HEK293 (cell line): ENCODE measurements at regions not wholly inside any gene's neighbourhood (a gene's known extent, or its start where the extent isn't known, plus 50 kb on each side); places are given as distances from the start of the nearest gene placed in this dataset.

ENCODE experiments used
- CTCF ChIA-PET: fragments of 350-600 bp; formaldehyde crosslinking; extraction: SDS; loops from one replicate; lab custom pipeline; 2021; ENCODE audit warnings: antibody characterized with exemption; lab: Yijun Ruan, JAX
- POLR2A ChIA-PET: fragments of 300-600 bp; formaldehyde crosslinking; extraction: SDS; loops from one replicate; lab custom pipeline; 2020; ENCODE audit warnings: antibody characterized with exemption, inconsistent platforms; lab: Yijun Ruan, JAX
- H3K27ac ChIP-seq: fragments of 200-500 bp; sonication (Bioruptor generic); 2 replicates; pipeline ENCODE4 v1.5.1; 2014; ENCODE audit warnings: low read depth, low read length, control low read depth, inconsistent platforms; ENCODE audit errors: extremely low read depth
- H3K36me3 ChIP-seq, 2 experiments: fragments of 200-500 bp in 1 of 2; sonication (Bioruptor generic) in 1 of 2; 1 replicate in 1 of 2; 2 replicates in 1 of 2; pipeline ENCODE4 v1.5.1; 2014 to 2017; ENCODE audit warnings: inconsistent platforms in 2 of 2, low read length in 2 of 2; ENCODE audit not compliant: control insufficient read depth in 2 of 2, insufficient read depth in 1 of 2
- H3K4me1 ChIP-seq: fragments of 200-500 bp; sonication (Bioruptor generic); 2 replicates; pipeline ENCODE4 v1.5.1; 2014; ENCODE audit warnings: mild to moderate bottlenecking, low read length, inconsistent platforms; ENCODE audit not compliant: control insufficient read depth, insufficient read depth
- H3K4me3 ChIP-seq: 2 replicates; pipeline ENCODE4 v1.5.1; 2011; ENCODE audit warnings: low read depth, mild to moderate bottlenecking, control low read depth, low read length, moderate library complexity
- H3K9me3 ChIP-seq: fragments of 200-500 bp; sonication (Bioruptor generic); 2 replicates; pipeline ENCODE4 v1.5.1; 2014; ENCODE audit warnings: low read depth, low read length, inconsistent platforms; ENCODE audit not compliant: control insufficient read depth, insufficient read depth
- MZF1 ChIP-seq: fragments of 450-650 bp; formaldehyde crosslinking; IDR thresholded peaks from 2 replicates; pipeline ENCODE4 v1.5.1; 2017; ENCODE audit warnings: missing biosample characterization, missing genetic modification characterization, borderline replicate concordance
- OVOL3 ChIP-seq: fragments of 450-650 bp; formaldehyde crosslinking; IDR thresholded peaks from 2 replicates; pipeline ENCODE4 v1.5.1; 2016; ENCODE audit warnings: missing biosample characterization, missing genetic modification characterization
- PRDM1 ChIP-seq: fragments of 450-650 bp; formaldehyde crosslinking; IDR thresholded peaks from 2 replicates; pipeline ENCODE4; 2016; ENCODE audit warnings: missing biosample characterization, missing genetic modification characterization
- SP2 ChIP-seq: fragments of 450-650 bp; formaldehyde crosslinking; IDR thresholded peaks from 2 replicates; pipeline ENCODE4 v1.5.1; 2016; ENCODE audit warnings: missing biosample characterization, missing genetic modification characterization
- YY1 ChIP-seq: fragments of 450-650 bp; formaldehyde crosslinking; IDR thresholded peaks from 2 replicates; pipeline ENCODE4 v1.5.1; 2018; ENCODE audit warnings: missing biosample characterization, missing genetic modification characterization
- ZBTB44 ChIP-seq: fragments of 450-650 bp; IDR thresholded peaks from 2 replicates; pipeline ENCODE4 v1.5.1; 2018; ENCODE audit warnings: missing biosample characterization, mild to moderate bottlenecking, missing genetic modification characterization
- ZEB2 ChIP-seq: fragments of 450-650 bp; formaldehyde crosslinking; IDR thresholded peaks from 2 replicates; pipeline ENCODE4 v1.5.1; 2016; ENCODE audit warnings: missing biosample characterization, missing genetic modification characterization
- ZNF157 ChIP-seq: fragments of 450-650 bp; formaldehyde crosslinking; IDR thresholded peaks from 2 replicates; pipeline ENCODE4 v1.5.1; 2016; ENCODE audit warnings: missing biosample characterization, missing genetic modification characterization
- ZNF19 ChIP-seq: fragments of 450-650 bp; formaldehyde crosslinking; IDR thresholded peaks from 2 replicates; pipeline ENCODE4; 2016; ENCODE audit warnings: missing biosample characterization, missing genetic modification characterization, low read depth
- ZNF274 ChIP-seq, 2 experiments: fragments of 200-500 bp in 1 of 2; fragments of 450-650 bp in 1 of 2; sonication (Bioruptor generic) in 1 of 2; formaldehyde crosslinking in 1 of 2; IDR thresholded peaks; 2 replicates each; pipeline versions ENCODE4 v1.5.1 to v1.6.1; 2014 to 2016; ENCODE audit warnings: borderline replicate concordance in 1 of 2, inconsistent platforms in 1 of 2, low read length in 1 of 2, missing biosample characterization in 1 of 2, missing genetic modification characterization in 1 of 2
- ZNF354C ChIP-seq: fragments of 450-650 bp; formaldehyde crosslinking; IDR thresholded peaks from 2 replicates; pipeline ENCODE4 v1.5.1; 2016; ENCODE audit warnings: missing biosample characterization, missing genetic modification characterization, low read depth, borderline replicate concordance
- ZNF366 ChIP-seq: fragments of 450-650 bp; formaldehyde crosslinking; conservative IDR thresholded peaks from 2 replicates; pipeline ENCODE4 v1.5.1; 2016; ENCODE audit warnings: missing biosample characterization, missing genetic modification characterization
- ZNF529 ChIP-seq: fragments of 450-650 bp; formaldehyde crosslinking; IDR thresholded peaks from 2 replicates; pipeline ENCODE4 v1.5.1; 2017; ENCODE audit warnings: missing genetic modification characterization, missing biosample characterization; ENCODE audit not compliant: insufficient replicate concordance
- ZNF561 ChIP-seq: fragments of 450-650 bp; IDR thresholded peaks from 2 replicates; pipeline ENCODE4 v1.5.1; 2018; ENCODE audit warnings: missing biosample characterization, missing genetic modification characterization, borderline replicate concordance
- ZNF571 ChIP-seq: fragments of 450-650 bp; formaldehyde crosslinking; IDR thresholded peaks from 2 replicates; pipeline ENCODE4 v1.5.0; 2017; ENCODE audit warnings: missing biosample characterization, missing genetic modification characterization
- ZNF621 ChIP-seq: fragments of 450-650 bp; formaldehyde crosslinking; IDR thresholded peaks from 2 replicates; pipeline ENCODE4 v1.5.1; 2017; ENCODE audit warnings: missing biosample characterization, missing genetic modification characterization
- ZNF747 ChIP-seq: fragments of 450-650 bp; formaldehyde crosslinking; IDR thresholded peaks from 2 replicates; pipeline ENCODE4 v1.5.1; 2016; ENCODE audit warnings: missing biosample characterization, missing genetic modification characterization
- ZNF776 ChIP-seq: fragments of 450-650 bp; formaldehyde crosslinking; IDR thresholded peaks from 2 replicates; pipeline ENCODE4 v1.5.0; 2017; ENCODE audit warnings: missing biosample characterization, missing genetic modification characterization, borderline replicate concordance
- ZSCAN16 ChIP-seq: fragments of 450-650 bp; formaldehyde crosslinking; IDR thresholded peaks from 2 replicates; pipeline ENCODE4 v1.5.1; 2016; ENCODE audit warnings: missing biosample characterization, missing genetic modification characterization
- ZSCAN18 ChIP-seq: fragments of 450-650 bp; formaldehyde crosslinking; IDR thresholded peaks from 2 replicates; pipeline ENCODE4 v1.5.1; 2016; ENCODE audit warnings: missing biosample characterization, missing genetic modification characterization
- ZSCAN23 ChIP-seq: fragments of 450-650 bp; formaldehyde crosslinking; IDR thresholded peaks from 2 replicates; pipeline ENCODE4 v1.5.1; 2016; ENCODE audit warnings: missing biosample characterization, missing genetic modification characterization
- ZXDB ChIP-seq: fragments of 450-650 bp; formaldehyde crosslinking; IDR thresholded peaks from 2 replicates; pipeline ENCODE4 v1.5.1; 2016; ENCODE audit warnings: missing biosample characterization, missing genetic modification characterization

- H3K4me3 ChIP-seq = no peak overlapping the region
- no peaks in the 10 kb centered on the region for H3K4me1 ChIP-seq
- H3K9me3 ChIP-seq = no peaks in the 10 kb centered on the region
- CTCF ChIA-PET = no interaction called here
- H3K36me3 ChIP-seq = no peaks in the 10 kb centered on the region
- POLR2A ChIA-PET = no interaction called here
- TF ChIP-seq MZF1 (tag by site-specific recombination) = no peak
- TF ChIP-seq ZEB2 = no peak
- no peak for TF ChIP-seq ZNF776
- no peak for TF ChIP-seq ZNF621 (tag by site-specific recombination)
- H3K27ac ChIP-seq = no peak overlapping the region
These were observed 244.2 kb upstream of the SLITRK3 start for GRCh38 chr3:165440380-165440779.

GRCh38 chr3:165439765-165440164 is 243.6 kb upstream of the SLITRK3 start:
- TF ChIP-seq SP2 (tag by site-specific recombination) (no peak), ZNF529 (no peak), OVOL3 (tag by site-specific recombination) (no peak), ZSCAN18 (no peak), ZNF274 (IDR thresholded peaks at IDR 0.05; ENCODE audit: low read length) (no peak), ZNF274 (tag by site-specific recombination; IDR thresholded peaks at IDR 0.05; ENCODE audit: borderline replicate concordance) (no peak), ZSCAN16 (no peak)
- no peak overlapping the region for H3K4me3 ChIP-seq
- POLR2A ChIA-PET = no interaction called here
- H3K36me3 ChIP-seq = no peaks in the 10 kb centered on the region
- CTCF ChIA-PET = no interaction called here
- H3K4me1 ChIP-seq = no peaks in the 10 kb centered on the region
- H3K9me3 ChIP-seq = no peaks in the 10 kb centered on the region
- H3K27ac ChIP-seq = no peak overlapping the region

GRCh38 chr3:165434516-165434915 is 238.3 kb upstream of the SLITRK3 start:
- Histone ChIP-seq H3K36me3 (no peaks in the 10 kb centered on the region), H3K4me1 (no peaks in the 10 kb centered on the region), H3K9me3 (no peaks in the 10 kb centered on the region), H3K27ac (no peak overlapping the region), H3K4me3 (no peak overlapping the region)
- ChIA-PET POLR2A (no interaction called here), CTCF (no interaction called here)
- TF ChIP-seq ZNF571 (tag by site-specific recombination) (no peak), ZNF747 (tag by site-specific recombination) (no peak), ZNF157 (no peak)

- H3K4me3 ChIP-seq = no peak overlapping the region
- CTCF ChIA-PET = interaction anchor here (0.7 kb wide), 1 partner anchor 136 kb away, joined by 3 read pairs; no protein-coding TSS in a partner anchor
- H3K4me1 ChIP-seq = no peaks in the 10 kb centered on the region
- no peaks in the 10 kb centered on the region for H3K36me3 ChIP-seq
- POLR2A ChIA-PET = no interaction called here
- no peak overlapping the region for H3K27ac ChIP-seq
- no peaks in the 10 kb centered on the region for H3K9me3 ChIP-seq
- no peak for TF ChIP-seq ZNF354C (tag by site-specific recombination)
- TF ChIP-seq ZNF561 (tag by site-specific recombination) = no peak
- TF ChIP-seq ZBTB44 = no peak
- TF ChIP-seq ZNF366 (tag by site-specific recombination) = no peak
- TF ChIP-seq YY1 (tag by site-specific recombination) = no peak
- no peak for TF ChIP-seq ZNF19
- no peak for TF ChIP-seq PRDM1 (tag by site-specific recombination)
- TF ChIP-seq ZSCAN23 = no peak
- no peak for TF ChIP-seq ZXDB (tag by site-specific recombination)
- TF ChIP-seq, all 188 proteins: peak for 0
These were observed 210.2 kb upstream of the SLITRK3 start for GRCh38 chr3:165406425-165406824.
